WTC11 (cell line): ENCODE measurements at regions not wholly inside any gene's neighbourhood (a gene's known extent, or its start where the extent isn't known, plus 50 kb on each side); places are given as distances from the start of the nearest gene placed in this dataset.

Source experiments
- ATAC-seq: fragments of 200-7000 bp; cut with Tn5 transposase; 2 replicates; pipeline ENCODE4 v1.10.0; 2021; ENCODE audit warnings: mild to moderate bottlenecking, moderate library complexity
- CTCF ChIA-PET: fragments of 300-600 bp; sonication (Branson Sonifier 250); formaldehyde crosslinking; loops from one replicate; lab custom pipeline; 2021; ENCODE audit warnings: antibody characterized with exemption; lab: Charles Lee
- POLR2A ChIA-PET: fragments of 350-600 bp; sonication (Branson Sonifier 250); formaldehyde crosslinking; loops from one replicate; lab custom pipeline; 2021; ENCODE audit warnings: antibody characterized with exemption; lab: Charles Lee
- DNase-seq: peaks from one replicate; pipeline ENCODE4 v3.0.0; 2021; ENCODE audit warnings: low spot score
- H3K27ac Mint-ChIP-seq: 2 replicates; pipeline ENCODE4 v1.8.0; 2021; ENCODE audit warnings: mixed read lengths
- H3K27me3 Mint-ChIP-seq: 2 replicates; pipeline ENCODE4 v1.8.0; 2021; ENCODE audit warnings: low read depth, mild to moderate bottlenecking, moderate library complexity, mixed read lengths
- H3K36me3 Mint-ChIP-seq: 2 replicates; pipeline ENCODE4 v1.8.0; 2021; ENCODE audit warnings: mixed read lengths
- H3K4me1 Mint-ChIP-seq: 2 replicates; pipeline ENCODE4 v1.8.0; 2022; ENCODE audit warnings: mixed read lengths
- H3K4me3 Mint-ChIP-seq: 2 replicates; pipeline ENCODE4 v1.8.0; 2021; ENCODE audit warnings: mild to moderate bottlenecking, moderate library complexity, mixed read lengths
- H3K9me3 Mint-ChIP-seq: 2 replicates; pipeline ENCODE4 v1.8.0; 2021; ENCODE audit warnings: mixed read lengths
- ATF1 ChIP-seq: sonication (generic); formaldehyde crosslinking; IDR thresholded peaks from 2 replicates; pipeline ENCODE4 v1.8.1; 2023; ENCODE audit warnings: mild to moderate bottlenecking, moderate library complexity, missing genetic modification reagents
- CBFB ChIP-seq: sonication (generic); formaldehyde crosslinking; IDR thresholded peaks from 2 replicates; pipeline ENCODE4 v1.8.1; 2022; ENCODE audit warnings: mild to moderate bottlenecking, low read depth, missing genetic modification reagents
- CDX4 ChIP-seq: fragments of 250-450 bp; sonication (Bioruptor Pico); IDR thresholded peaks from 2 replicates; pipeline ENCODE4 v1.9.0; 2021; ENCODE audit warnings: moderate library complexity, mild to moderate bottlenecking, inconsistent platforms, borderline replicate concordance
- CREM ChIP-seq: sonication (generic); formaldehyde crosslinking; IDR thresholded peaks from 2 replicates; pipeline ENCODE4 v1.8.1; 2022; ENCODE audit warnings: mild to moderate bottlenecking, missing genetic modification reagents, moderate library complexity
- ELF4 ChIP-seq: sonication (generic); formaldehyde crosslinking; IDR thresholded peaks from 2 replicates; pipeline ENCODE4 v1.8.1; 2022; ENCODE audit warnings: low read depth, mild to moderate bottlenecking, moderate library complexity, missing genetic modification reagents
- ETV6 ChIP-seq: sonication (generic); formaldehyde crosslinking; IDR thresholded peaks from 2 replicates; pipeline ENCODE4 v1.8.1; 2022; ENCODE audit warnings: mild to moderate bottlenecking, missing genetic modification reagents
- FOXP1 ChIP-seq: sonication (generic); formaldehyde crosslinking; IDR thresholded peaks from 2 replicates; pipeline ENCODE4 v1.8.0; 2022; ENCODE audit warnings: missing genetic modification reagents, mild to moderate bottlenecking, moderate library complexity, borderline replicate concordance
- GRHL2 ChIP-seq: fragments of 250-450 bp; sonication (Bioruptor Pico); IDR thresholded peaks from 2 replicates; pipeline ENCODE4 v1.8.0; 2022; ENCODE audit warnings: mild to moderate bottlenecking, moderate library complexity; ENCODE audit not compliant: insufficient replicate concordance, severe bottlenecking
- HMGA2 ChIP-seq: fragments of 250-450 bp; sonication (Bioruptor Pico); IDR thresholded peaks from 2 replicates; pipeline ENCODE4 v1.4.0; 2021; ENCODE audit warnings: mild to moderate bottlenecking, moderate library complexity
- IRF2 ChIP-seq: sonication (generic); formaldehyde crosslinking; IDR thresholded peaks from 2 replicates; pipeline ENCODE4 v1.8.0; 2022; ENCODE audit warnings: low read depth, missing genetic modification reagents, borderline replicate concordance
- JUN ChIP-seq: sonication (generic); formaldehyde crosslinking; IDR thresholded peaks from 2 replicates; pipeline ENCODE4 v1.8.0; 2023; ENCODE audit warnings: mild to moderate bottlenecking, missing genetic modification reagents
- MLX ChIP-seq: sonication (generic); formaldehyde crosslinking; IDR thresholded peaks from 2 replicates; pipeline ENCODE4 v1.8.1; 2023; ENCODE audit warnings: mild to moderate bottlenecking, missing genetic modification reagents, moderate library complexity
- MYBL2 ChIP-seq: sonication (generic); formaldehyde crosslinking; IDR thresholded peaks from 2 replicates; pipeline ENCODE4 v1.8.1; 2023; ENCODE audit warnings: mild to moderate bottlenecking, moderate library complexity, missing genetic modification reagents
- NFYB ChIP-seq: sonication (generic); formaldehyde crosslinking; conservative IDR thresholded peaks from 2 replicates; pipeline ENCODE4 v1.8.0; 2022; ENCODE audit warnings: low read depth, missing genetic modification reagents
- NR1H2 ChIP-seq: sonication (generic); formaldehyde crosslinking; IDR thresholded peaks from 2 replicates; pipeline ENCODE4 v1.9.0; 2021; ENCODE audit warnings: mild to moderate bottlenecking, moderate library complexity, missing genetic modification reagents
- NR2C2 ChIP-seq: sonication (generic); formaldehyde crosslinking; IDR thresholded peaks from 2 replicates; pipeline ENCODE4 v1.8.0; 2022; ENCODE audit warnings: mild to moderate bottlenecking, missing genetic modification reagents
- NR3C1 ChIP-seq: sonication (generic); formaldehyde crosslinking; conservative IDR thresholded peaks from 2 replicates; pipeline ENCODE4 v1.8.1; 2023; ENCODE audit warnings: low read depth, mild to moderate bottlenecking, missing genetic modification reagents
- PRRX2 ChIP-seq: fragments of 250-450 bp; sonication (Bioruptor Pico); IDR thresholded peaks from 2 replicates; pipeline ENCODE4 v1.8.0; 2021; ENCODE audit warnings: mild to moderate bottlenecking
- RORB ChIP-seq: fragments of 250-450 bp; sonication (Bioruptor Pico); IDR thresholded peaks from 2 replicates; pipeline ENCODE4 v1.9.0; 2021; ENCODE audit warnings: mild to moderate bottlenecking
- SOX15 ChIP-seq: fragments of 250-450 bp; sonication (Bioruptor Pico); IDR thresholded peaks from 2 replicates; pipeline ENCODE4 v1.9.0; 2021; ENCODE audit warnings: mild to moderate bottlenecking
- ZMAT4 ChIP-seq: fragments of 250-450 bp; sonication (Bioruptor Pico); IDR thresholded peaks from 2 replicates; pipeline ENCODE4 v1.9.0; 2021; ENCODE audit warnings: mild to moderate bottlenecking
- ZNF219 ChIP-seq: sonication (generic); formaldehyde crosslinking; IDR thresholded peaks from 2 replicates; pipeline ENCODE4 v1.8.0; 2023; ENCODE audit warnings: missing genetic modification reagents, mild to moderate bottlenecking, borderline replicate concordance
- ZNF425 ChIP-seq: fragments of 250-450 bp; sonication (Bioruptor Pico); conservative IDR thresholded peaks from 2 replicates; pipeline ENCODE4 v1.9.0; 2021; ENCODE audit warnings: mild to moderate bottlenecking
- ZNF671 ChIP-seq: fragments of 250-450 bp; sonication (Bioruptor Pico); IDR thresholded peaks from 2 replicates; pipeline ENCODE4 v1.8.0; 2021; ENCODE audit warnings: mild to moderate bottlenecking
- ZSCAN18 ChIP-seq: fragments of 250-450 bp; sonication (Bioruptor Pico); IDR thresholded peaks from 2 replicates; pipeline ENCODE4 v2.1.2; 2022; ENCODE audit warnings: mild to moderate bottlenecking, moderate library complexity

- ChIA-PET POLR2A (no interaction called here), CTCF (interaction anchor here (1.0 kb wide), 1 partner anchor 67 kb away, joined by 3 read pairs; no protein-coding TSS in a partner anchor)
- H3K4me3 Mint-ChIP-seq, result no peak overlapping the region
- no peaks in the 10 kb centered on the region; the same call in 1 of the 2 replicates for H3K27me3 Mint-ChIP-seq
- no peaks in the 10 kb centered on the region for H3K36me3 Mint-ChIP-seq
- H3K9me3 Mint-ChIP-seq, result no peaks in the 10 kb centered on the region
- no peak for DNase-seq
- no peak for ATAC-seq
- no peaks in the 10 kb centered on the region for H3K4me1 Mint-ChIP-seq
- H3K27ac Mint-ChIP-seq, result no peak overlapping the region
- TF ChIP-seq CBFB (CRISPR knock-in tag), result no peak
- TF ChIP-seq ZMAT4 (CRISPR knock-in tag), result no peak
- TF ChIP-seq NFYB, result no peak
- TF ChIP-seq IRF2, result no peak
- TF ChIP-seq SOX15 (CRISPR knock-in tag), result no peak
- TF ChIP-seq MYBL2 (CRISPR knock-in tag), result no peak
- TF ChIP-seq RORB (CRISPR knock-in tag), result no peak
Observed at GRCh38 chr11:70020336-70021214, 57.5 kb upstream of the ANO1 start.

GRCh38 chr11:70021586-70021985 is 56.5 kb upstream of the ANO1 start:
- Mint-ChIP-seq H3K27me3 (no peaks in the 10 kb centered on the region; the same call in 1 of the 2 replicates), H3K4me1 (no peaks in the 10 kb centered on the region), H3K36me3 (no peaks in the 10 kb centered on the region), H3K9me3 (no peaks in the 10 kb centered on the region), H3K4me3 (no peak overlapping the region), H3K27ac (no peak overlapping the region)
- ChIA-PET CTCF (no interaction called here), POLR2A (no interaction called here)
- TF ChIP-seq MLX (CRISPR knock-in tag) (no peak), HMGA2 (no peak), CDX4 (CRISPR knock-in tag) (no peak), NR2C2 (CRISPR knock-in tag) (no peak)
- ATAC-seq, result no peak
- DNase-seq, result no peak

- ChIA-PET POLR2A (no interaction called here), CTCF (no interaction called here)
- DNase-seq, result no peak
- Mint-ChIP-seq H3K27me3 (no peaks in the 10 kb centered on the region; the same call in 1 of the 2 replicates), H3K9me3 (no peaks in the 10 kb centered on the region), H3K4me1 (no peaks in the 10 kb centered on the region), H3K36me3 (no peaks in the 10 kb centered on the region), H3K4me3 (no peak overlapping the region), H3K27ac (no peak overlapping the region)
- no peak for ATAC-seq
- TF ChIP-seq NR3C1 (CRISPR knock-in tag), result no peak
- TF ChIP-seq ZNF219 (CRISPR knock-in tag), result no peak
- TF ChIP-seq PRRX2 (CRISPR knock-in tag), result no peak
- no peak for TF ChIP-seq FOXP1 (CRISPR knock-in tag)
- TF ChIP-seq ZNF671 (CRISPR knock-in tag), result no peak
- no peak for TF ChIP-seq NR1H2
- TF ChIP-seq ZSCAN18 (CRISPR knock-in tag), result no peak
- no peak for TF ChIP-seq NR2C2 (CRISPR knock-in tag)
- no peak for TF ChIP-seq GRHL2 (CRISPR knock-in tag)
- no peak for TF ChIP-seq ETV6
- TF ChIP-seq ZNF425 (CRISPR knock-in tag), result no peak
- TF ChIP-seq JUN (CRISPR knock-in tag), result no peak
- no peak for TF ChIP-seq CREM (CRISPR knock-in tag)
- TF ChIP-seq ATF1 (CRISPR knock-in tag), result no peak
- no peak for TF ChIP-seq ELF4
Observed at GRCh38 chr11:70024036-70024772, 53.9 kb upstream of the ANO1 start.
